ENCODE measurements at regions not wholly inside any gene's neighbourhood (a gene's known extent, or its start where the extent isn't known, plus 50 kb on each side); places are given as distances from the start of the nearest gene placed in this dataset.
"Not testable (repeated sequence)": the region's sequence is repeated elsewhere in the genome, so short reads cannot be mapped to it uniquely, and the experiment has no call there.

DNA sequence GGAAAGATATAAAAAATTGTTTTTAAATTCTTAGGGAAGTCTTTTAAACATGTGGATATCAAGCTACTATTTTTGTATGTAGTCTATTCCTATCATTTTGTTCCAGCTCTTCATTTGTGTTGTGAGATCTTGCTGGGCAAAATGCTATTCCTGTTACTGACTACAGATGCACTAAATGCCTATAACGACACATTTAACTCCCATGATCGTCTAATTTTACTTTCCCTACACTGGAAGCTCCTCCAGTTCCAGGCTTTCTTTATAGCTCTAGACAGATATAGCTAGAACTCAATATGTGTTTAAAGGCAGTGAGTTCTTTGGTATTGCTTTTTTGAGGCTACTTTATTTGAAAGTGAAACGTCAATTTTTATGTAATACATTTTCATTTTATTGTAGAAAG lies 971.5 kb upstream of the CITED2 start:
- DNase-seq: no peak

DNA sequence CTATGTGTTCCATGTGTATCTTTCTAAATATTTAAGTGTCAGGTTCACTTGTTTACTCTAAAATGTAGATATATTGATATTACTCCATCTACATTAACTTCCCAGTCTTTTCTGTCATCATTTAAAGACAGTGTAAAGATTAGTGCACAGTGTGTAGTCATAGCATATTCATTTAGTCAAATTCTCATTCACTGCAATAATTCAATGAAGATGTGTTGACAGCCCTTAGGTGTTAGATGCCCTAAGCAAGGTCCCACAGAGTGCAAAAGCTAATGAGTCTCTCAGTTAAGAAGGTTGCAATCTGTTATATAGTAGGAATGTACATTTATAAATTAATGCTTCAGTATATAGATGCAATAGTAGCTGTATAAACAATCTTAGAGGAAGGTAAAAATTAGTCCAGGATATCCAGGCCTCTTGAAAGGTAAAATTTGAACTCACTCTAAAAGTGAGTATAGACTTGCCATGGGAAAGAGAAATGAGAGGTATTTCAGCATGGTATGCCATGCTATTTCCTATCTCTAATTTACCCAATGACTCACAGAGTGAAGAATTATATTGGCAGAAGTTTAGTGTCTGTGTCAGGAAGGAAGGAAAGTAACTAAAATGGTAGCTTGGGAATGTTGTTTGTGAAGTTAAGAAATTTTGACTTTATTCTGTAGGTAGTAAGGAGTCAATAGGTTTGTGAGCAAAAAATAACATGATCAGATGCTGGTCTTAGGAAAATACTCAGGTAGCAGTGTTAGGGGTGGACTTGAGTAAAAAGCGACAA lies 969.9 kb upstream of the CITED2 start:
- DNase-seq: no peak

DNA sequence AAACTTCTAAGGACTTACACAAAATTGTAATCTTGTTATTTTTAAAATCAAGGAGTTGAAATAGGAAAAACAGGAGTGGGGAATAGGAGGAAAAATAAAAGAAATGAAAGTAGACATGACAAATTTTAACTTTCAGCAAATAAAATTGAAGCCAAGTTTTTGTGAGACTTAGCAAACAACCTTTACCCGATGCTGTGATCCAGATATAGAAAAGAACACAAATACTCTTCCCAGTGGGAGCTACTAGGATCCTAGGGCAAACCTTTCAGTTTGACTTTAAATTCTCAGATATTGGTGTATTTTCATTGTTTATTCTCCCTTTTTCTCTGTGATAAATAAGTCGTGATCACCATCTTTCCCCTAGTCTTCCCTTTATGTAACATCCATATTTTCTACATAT lies 968.7 kb upstream of the CITED2 start:
- no peak for DNase-seq

DNA sequence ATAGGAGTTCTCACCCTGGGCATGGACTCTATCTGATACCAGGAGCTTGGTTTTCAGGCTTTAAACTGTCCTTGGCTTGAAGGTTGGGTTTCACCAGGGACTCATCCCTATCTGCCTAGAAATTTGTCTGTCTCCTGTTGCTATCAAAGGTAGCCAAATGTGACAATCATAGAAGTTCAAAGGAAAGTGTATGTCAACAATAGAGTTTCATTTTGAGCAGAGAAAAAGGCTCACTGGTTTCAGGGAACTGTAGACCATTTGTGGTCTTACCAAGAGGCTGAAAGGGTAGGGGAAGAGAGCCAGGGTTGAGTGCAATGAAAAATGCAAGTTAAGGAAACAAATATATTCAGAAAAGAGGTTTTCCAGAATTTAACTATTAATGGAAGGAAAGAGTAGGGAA lies 966.8 kb upstream of the CITED2 start:
- no peak for DNase-seq

DNA sequence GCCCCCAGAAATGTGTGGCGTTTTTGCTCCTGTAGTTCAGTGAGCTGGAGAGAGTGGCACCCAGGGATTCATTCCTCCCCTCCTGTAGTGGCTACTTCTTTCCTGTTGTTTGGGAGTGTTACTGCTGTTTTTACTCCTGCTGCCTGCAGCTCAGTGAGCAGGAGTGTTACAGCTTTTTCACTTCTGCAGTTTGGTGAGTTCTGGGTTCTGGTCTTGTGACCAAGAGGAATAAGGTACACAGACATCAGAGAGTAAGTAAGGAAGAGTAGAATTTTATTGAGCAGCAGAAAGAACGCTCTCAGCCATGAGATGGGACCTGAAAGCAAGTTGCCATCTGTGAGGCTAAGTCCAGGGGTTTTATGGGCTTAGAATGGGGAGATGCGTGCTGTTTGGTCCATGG lies 966.3 kb upstream of the CITED2 start:
- DNase-seq: no peak

DNA sequence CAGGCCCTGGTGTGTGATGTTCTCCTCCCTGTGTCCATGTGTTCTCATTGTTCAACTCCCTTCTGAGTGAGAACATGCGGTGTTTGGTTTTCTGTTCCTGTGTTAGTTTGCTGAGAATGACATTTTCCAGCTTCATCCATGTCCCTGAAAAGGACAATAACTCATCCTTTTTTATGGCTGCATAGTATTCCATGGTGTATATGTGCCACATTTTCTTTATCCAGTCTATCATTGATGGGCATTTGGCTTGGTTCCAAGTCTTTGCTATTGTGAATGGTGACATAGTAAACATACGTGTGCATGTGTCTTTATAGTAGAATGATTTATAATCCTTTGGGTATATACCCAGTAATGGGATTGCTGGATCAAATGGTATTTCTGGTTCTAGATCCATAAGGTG lies 964.6 kb upstream of the CITED2 start:
- DNase-seq: not testable (repeated sequence)

DNA sequence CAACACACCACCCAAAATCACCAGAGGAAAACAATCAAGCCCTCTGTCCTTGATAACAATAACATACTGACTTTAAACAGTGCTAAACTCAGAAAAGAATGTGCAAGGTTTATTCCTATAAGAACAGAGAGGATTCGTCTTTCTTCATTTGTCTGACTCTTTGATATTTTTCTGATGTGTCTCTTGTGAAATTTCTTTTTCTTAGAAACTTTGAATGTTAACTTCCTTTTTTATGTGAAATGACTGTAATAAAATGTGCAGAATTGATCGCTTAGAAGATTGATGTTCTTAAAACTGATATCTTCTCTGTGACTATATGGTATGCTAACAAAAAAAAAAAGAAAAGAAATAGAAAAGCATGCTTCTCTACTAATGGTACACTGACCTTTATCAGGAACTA lies 947.4 kb upstream of the CITED2 start:
- DNase-seq: no peak

DNA sequence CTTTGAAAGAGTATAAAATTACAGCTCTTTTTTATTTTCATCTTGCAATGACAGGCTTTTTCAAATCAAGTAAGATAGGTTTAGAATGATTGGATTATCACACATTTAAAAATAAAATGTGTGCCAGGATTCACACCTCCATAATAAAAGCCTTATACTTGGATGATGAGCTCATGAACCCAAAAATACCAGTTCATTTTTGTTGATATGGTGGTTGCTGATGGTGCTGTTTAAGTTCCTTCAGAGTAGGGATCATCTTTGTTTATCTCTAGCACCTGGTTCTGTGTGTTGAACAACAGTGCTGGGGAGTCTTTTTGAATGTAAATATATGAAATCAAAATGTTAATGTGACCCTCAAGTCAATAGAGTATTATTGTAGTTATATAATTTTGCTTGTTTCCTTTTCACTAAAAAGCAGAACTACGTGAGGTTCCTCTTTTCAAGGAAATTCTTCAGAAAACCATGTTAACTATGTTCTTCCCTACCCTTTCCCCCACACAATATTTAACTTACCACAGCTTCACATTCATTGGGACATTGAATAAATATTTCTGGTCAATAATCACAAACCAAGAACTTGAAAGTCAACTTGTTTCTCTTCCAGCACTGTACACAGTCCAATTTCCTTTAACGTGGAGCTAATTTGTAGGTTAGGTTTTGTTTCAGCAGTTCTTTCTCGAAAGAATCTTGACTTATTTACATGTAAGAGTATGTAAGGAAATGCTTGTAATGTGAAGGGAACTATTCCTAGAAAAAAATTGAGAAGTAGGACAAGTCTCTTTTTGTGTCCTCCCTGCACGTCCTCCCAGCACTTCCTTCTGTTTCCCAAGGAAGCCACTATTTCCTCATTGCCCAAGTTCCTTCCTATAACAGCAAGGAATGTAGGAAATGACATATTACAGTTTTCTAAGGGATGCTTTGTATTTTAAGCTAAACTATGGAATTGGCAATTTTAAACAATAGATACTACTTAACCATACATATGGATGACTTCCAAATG lies 945.9 kb upstream of the CITED2 start:
- DNase-seq: no peak

DNA sequence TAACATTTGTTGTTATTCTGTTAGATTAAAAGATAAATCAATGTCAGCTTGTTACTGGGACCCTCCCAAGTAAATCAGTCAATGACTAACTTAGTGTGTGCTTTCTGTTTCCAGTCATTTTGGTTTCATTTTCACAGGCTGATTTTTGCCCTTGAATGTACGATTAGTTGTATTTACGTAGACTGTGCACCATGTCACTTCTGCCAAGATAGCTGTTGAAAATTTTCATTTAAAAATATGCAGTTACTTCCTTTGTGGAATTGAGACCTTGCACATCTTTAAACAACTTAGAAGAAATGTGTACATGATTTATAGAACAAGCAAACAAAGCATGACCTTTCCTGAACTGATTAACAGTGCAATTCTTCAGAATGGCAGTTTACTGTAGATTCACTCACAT lies 944.8 kb upstream of the CITED2 start:
- no peak for DNase-seq

DNA sequence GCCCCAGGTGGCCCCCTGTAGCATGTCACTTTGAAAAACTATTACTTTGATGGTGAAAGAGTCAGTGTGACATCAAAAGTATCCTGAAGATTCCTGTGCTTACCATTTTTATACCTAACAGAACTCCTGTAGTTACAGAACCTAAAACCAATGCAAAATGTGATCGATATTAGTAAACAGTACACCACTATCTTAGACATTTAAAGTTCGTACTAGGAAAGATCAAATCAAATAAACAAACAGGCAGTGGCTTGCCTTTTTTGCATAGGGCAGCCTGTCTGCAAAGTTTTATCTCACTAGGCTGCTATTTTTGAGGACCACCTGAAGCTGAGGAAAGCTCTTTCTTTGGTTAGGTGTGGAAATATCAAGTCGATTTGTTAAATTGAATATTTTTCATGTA lies 944.0 kb upstream of the CITED2 start:
- no peak for DNase-seq

DNA sequence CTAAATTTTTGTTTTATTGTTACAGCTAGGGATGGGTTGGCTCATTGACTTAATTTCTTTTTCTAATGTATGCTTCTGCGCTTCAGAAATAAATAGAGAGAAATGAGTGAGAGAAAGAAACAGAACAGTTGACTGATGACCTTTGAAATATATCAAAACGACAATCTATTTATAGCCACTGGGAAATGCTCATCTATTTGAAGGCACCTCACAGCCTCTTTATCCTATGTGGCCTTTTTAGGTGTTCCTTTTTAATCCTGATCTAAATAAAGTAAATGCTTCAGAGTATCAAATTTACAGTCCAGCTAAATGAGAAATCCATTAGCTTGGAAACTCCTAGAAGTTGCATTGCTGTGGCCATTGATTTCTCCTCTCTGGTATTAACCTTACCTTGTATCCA lies 943.5 kb upstream of the CITED2 start:
- no peak for DNase-seq

DNA sequence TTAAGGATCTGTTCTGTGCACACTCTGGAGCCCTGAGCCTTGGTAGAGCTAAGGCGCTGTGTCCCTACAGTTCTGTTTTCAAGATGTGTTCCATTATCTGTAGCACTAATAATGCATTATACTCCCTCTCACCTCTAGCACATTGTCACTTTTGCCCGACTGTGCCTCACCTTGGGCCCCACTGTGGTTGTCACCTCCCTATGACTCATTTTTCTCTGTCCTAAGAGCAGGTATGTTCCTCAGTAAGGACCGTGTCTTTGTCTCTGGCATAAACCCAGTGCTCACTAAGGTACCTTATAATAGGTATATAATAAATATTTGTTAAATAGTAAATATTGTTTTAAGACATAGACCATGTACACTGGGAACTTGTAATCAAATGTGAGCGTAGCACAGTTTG lies 942.5 kb upstream of the CITED2 start:
- no peak for DNase-seq

DNA sequence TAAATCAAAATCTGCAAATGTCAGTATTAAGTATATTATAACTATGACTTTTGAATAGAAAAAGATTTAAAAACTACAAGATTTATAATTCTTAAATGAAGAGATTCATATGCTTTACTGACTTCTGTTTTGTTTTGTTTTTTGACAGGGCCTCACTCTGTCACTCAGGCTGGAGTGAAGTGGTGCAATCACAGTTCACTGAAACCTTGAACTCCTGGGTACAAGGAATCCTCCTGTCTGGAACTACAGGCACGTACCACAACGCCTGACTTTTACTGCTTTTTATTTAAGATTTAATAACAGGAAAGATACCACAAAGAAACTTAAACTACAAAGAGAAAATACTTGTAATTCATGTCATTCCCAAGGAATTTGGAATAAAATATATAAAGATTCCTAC lies 940.2 kb upstream of the CITED2 start:
- no peak for DNase-seq

DNA sequence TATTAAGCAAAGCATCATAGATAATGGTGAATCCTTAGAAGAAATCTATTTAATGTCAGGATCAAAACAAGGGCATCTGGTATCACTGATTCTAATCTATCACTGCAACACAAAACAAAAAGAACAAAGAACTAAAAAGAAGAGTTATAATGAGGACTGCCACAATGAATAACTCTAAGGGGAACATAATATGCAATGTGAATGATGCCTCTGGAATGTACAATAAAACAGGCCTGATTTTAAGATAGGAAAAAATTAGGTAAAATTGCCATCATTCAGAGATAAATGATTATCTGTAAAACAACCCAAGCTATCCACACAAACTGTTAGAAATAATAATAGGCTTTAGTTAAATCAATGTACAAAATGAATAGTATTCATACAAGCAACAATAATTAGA lies 936.7 kb upstream of the CITED2 start:
- no peak for DNase-seq

DNA sequence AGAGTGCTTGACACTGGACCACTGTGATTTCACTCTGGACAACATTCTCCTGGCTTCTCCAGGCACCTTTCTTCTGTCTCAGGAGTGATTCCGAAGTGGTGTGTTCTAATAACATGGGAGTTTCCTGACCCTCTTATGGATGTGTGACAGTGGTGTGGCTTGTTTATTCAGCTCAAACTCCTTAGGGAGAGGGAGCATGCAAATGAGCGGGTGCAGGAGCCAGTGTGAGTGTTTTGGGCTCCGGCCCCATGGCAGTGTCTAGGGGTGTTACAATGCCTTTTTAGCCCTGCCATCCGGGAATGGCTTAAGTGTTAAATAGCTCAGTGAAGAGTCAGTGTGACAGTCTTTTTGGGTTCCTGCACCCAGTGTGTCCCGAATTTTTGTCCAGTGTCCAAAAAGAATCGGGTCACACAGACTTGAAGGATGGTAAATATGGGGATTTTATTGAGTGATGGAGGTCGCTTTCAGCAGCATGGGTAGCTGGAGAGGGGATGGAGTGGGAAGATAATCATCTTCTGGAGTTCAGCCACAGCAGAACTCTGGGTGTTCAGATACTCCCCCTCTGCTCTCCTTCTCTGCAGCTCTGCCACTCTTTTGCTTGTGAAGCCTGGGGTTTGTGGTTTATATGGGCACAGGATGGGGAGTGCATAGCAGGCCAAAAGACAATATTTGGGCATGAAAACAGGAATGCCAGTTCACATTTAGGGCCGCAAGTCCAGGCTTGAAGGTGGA lies 928.9 kb upstream of the CITED2 start:
- no peak for DNase-seq

DNA sequence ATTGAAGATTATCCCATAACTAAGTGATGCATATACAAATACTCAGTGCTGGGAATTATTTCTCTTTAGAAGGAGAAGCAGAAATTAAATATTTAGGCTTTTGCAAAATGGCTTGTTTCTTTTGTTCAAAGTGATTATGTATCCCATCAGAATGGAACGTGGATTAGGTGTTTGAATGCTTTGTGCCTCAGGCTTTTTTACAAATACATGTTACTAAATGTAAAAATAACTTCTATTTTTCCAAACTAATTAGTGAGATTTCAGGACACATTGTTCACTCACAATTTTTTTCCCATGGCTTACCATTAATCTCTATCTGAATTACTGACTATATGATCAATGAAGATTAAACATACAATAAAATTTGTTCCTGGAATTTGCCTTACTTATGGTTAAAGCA lies 925.9 kb upstream of the CITED2 start:
- DNase-seq: no peak

DNA sequence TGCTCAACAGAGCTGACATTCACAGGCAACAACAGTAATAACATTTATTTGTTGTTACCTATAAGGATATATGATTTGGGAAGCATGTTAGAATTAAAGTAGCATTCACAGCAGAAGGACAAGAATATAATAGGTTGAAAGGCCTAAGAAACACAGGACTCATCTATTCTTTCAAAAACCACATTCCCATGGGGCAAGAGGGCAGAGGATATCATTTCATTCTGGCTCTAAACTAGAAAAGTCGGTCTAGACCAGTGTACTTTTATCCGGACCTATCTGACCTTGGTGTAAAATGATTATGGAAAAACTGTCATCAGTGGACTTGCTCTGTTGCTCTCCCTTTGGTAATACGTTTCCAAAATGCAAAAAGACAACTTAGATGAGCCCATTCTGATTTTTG lies 914.7 kb upstream of the CITED2 start:
- DNase-seq: no peak

DNA sequence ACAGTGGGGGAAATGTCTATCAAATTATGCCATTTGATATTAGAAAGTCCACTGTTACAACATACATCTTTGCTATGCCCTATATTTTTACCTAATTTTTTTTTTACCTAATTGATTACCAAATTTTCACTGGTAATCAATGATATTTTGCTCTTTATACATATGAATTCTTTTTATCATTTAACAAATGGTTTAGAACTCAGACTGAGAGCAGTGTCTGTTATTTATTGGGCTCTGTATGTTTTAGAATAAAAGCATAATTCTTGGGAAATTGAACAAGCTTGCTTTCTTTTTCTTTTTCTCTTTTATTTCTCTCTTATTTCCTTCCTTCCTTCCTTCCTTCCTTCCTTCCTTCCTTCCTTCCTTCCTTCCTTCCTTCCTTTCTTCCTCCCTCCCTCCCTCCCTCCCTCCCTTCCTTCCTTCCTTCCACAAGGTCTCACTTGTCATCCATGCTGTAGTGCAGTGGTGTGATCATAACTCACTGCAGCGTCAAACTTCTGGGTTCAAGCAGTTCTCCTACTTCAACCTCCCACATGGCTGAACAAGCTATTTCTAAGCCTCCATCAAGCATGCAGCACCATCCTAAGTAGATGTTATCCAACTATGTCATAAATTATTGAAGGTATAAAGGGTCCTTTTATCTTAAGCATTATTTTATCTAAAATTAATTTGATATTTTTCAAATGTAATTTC lies 911.7 kb upstream of the CITED2 start:
- DNase-seq: no peak

DNA sequence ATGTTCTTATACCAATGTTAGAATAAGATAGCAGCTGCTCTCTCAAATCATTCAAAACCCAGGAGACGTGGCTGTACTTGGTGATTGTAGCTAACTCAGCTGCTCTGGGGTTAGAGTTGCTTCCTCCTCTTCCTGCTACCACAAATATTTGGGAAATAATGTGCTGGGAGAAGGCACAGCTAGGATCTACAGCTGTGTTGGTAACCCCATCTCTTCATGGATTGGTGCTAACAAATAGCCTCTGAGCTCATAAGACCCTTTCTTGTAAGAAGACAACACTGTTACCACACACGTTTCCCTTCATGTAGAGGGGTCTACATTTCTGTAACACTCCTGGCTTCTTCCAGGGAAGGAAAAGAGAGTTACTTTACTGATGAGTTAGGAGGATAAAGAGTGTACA lies 911.0 kb upstream of the CITED2 start:
- DNase-seq: no peak

DNA sequence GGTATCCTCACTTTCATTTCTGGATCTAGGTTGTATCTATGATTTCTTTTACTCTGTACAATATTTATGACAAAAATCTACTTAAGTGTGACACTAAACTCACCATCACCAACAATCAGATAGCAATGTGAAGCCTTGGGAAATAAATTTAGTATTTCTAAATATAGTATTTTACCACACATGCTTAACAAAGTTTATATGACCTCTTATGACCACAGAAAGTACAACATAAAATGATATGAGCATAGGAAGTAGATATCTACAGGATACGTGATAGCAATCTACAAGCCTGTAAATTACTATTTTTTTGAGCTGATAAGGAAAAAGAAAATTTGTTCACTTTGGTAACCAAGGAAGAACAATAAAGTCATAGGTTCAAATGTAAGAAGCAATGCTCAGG lies 910.4 kb upstream of the CITED2 start:
- DNase-seq: no peak

DNA sequence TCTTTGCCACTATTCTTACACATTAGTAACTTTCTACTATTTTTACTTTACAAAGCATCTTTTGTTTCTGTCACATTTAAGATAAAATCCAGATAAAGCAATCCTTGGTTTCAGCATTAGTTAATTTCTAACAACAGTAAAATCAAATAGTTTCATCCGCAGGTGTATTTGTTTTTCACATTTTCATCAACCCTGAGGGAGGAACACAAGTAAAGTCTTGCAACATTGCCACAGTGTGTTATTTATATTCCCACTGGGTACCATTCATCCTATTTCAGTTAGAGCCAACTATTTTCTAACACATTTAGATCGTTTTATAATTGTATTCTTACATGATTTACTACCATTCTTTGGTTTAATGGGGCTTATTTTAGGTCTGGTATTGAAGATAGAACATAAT lies 908.7 kb upstream of the CITED2 start:
- no peak for DNase-seq

DNA sequence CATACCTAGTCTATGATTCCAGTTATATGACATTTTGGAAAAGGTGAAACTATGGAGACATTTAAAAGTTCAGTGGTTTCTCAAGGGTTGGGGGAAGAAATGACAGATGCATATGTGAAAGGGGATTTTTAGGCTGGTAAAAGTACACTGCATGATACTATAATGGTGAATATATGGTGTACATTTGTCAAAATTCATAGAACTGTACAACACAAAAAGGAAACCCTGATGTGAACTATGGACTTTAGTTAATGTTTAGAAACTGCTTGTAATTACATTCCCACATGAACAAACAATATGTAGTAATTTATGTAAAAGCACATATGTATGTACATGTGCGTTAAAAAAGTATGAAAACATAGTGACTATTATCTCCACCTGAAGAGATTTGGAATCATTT lies 907.3 kb upstream of the CITED2 start:
- DNase-seq: no peak

DNA sequence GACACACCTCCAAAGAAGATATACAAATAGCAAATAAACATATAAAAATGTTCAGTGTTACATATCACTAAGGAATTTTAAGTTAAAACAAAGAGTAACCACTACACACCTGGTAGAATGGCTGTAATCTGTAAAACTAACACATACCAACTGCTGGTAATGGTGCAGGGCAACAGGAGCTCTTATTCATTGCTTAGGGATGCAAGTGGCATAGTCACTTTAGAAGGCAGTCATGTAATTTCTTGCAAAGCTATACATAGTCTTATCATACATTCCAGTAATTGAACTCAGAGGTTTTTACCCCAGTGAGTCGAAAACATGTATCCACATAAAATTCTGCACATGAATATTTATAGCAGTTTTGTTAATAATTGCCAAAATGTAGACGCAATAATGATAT lies 906.8 kb upstream of the CITED2 start:
- no peak for DNase-seq

All from NCI-H510A treated with DMSO at 0.1 percent for 48 hours (cell line).